SU-DHL-6 (cell line): ENCODE measurements at regions not wholly inside any gene's neighbourhood (a gene's known extent, or its start where the extent isn't known, plus 50 kb on each side); places are given as distances from the start of the nearest gene placed in this dataset.
A peak's percentile ranks its signal among the peaks of the same experiment; 100 is the strongest.

Experiments used
- H2AFZ ChIP-seq: fragments of 200-600 bp; sonication (generic); 2 replicates; pipeline ENCODE4 v1.6.1; 2014; ENCODE audit warnings: low read depth, mild to moderate bottlenecking, moderate library complexity, mixed read lengths, antibody characterized with exemption, low read length; ENCODE audit not compliant: severe bottlenecking
- H3F3A ChIP-seq: fragments of 200-600 bp; shearing (Covaris generic); 2 replicates; pipeline ENCODE4 v1.6.0; 2016; ENCODE audit warnings: antibody characterized with exemption, mild to moderate bottlenecking; ENCODE audit not compliant: insufficient read depth
- H3K27ac ChIP-seq: fragments of 200-600 bp; sonication (generic); 2 replicates; pipeline ENCODE4 v1.5.1; 2016; ENCODE audit warnings: low read depth, mild to moderate bottlenecking, low read length, moderate library complexity, mixed read lengths
- H3K27me3 ChIP-seq: fragments of 200-600 bp; sonication (generic), shearing (Covaris generic); 2 replicates; pipeline ENCODE4 v1.6.0; 2014; ENCODE audit warnings: mild to moderate bottlenecking, low read length
- H3K36me3 ChIP-seq: fragments of 200-600 bp; sonication (generic); 2 replicates; pipeline ENCODE4 v1.6.1; 2014; ENCODE audit warnings: mild to moderate bottlenecking, low read length, mixed read lengths
- H3K4me2 ChIP-seq: fragments of 300-600, 200-600 bp; shearing (Covaris generic), sonication (generic); 2 replicates; pipeline ENCODE4 v1.6.0; 2014; ENCODE audit warnings: low read length, low read depth, mild to moderate bottlenecking; ENCODE audit not compliant: poor library complexity, severe bottlenecking
- H3K4me3 ChIP-seq: fragments of 200-600 bp; sonication (generic); 2 replicates; pipeline ENCODE4 v1.5.1; 2014; ENCODE audit warnings: antibody characterized with exemption, low read length, mild to moderate bottlenecking, mixed read lengths; ENCODE audit not compliant: insufficient read depth, poor library complexity, severe bottlenecking
- H3K79me2 ChIP-seq: fragments of 200-600 bp; sonication (generic); 2 replicates; pipeline ENCODE4 v1.6.1; 2014; ENCODE audit warnings: mild to moderate bottlenecking, low read length, moderate library complexity; ENCODE audit not compliant: insufficient read depth
- H3K9ac ChIP-seq: fragments of 200-600 bp; sonication (generic); 2 replicates; pipeline ENCODE4 v1.7.0; 2014; ENCODE audit warnings: mild to moderate bottlenecking, low read length
- H3K9me2 ChIP-seq: fragments of 200-600 bp; sonication (generic); replicated peaks from 2 replicates; pipeline ENCODE4 v1.6.1; 2014; ENCODE audit warnings: low read length; ENCODE audit not compliant: insufficient read depth
- H3K9me3 ChIP-seq: fragments of 200-600 bp; sonication (generic); 2 replicates; pipeline ENCODE4 v1.6.1; 2014; ENCODE audit warnings: low read length, mixed read lengths; ENCODE audit not compliant: insufficient read depth
- H4K20me1 ChIP-seq: fragments of 200-600 bp; sonication (generic); 2 replicates; pipeline ENCODE4 v1.6.1; 2014; ENCODE audit warnings: low read depth, mild to moderate bottlenecking, antibody characterized with exemption, low read length, moderate library complexity, mixed read lengths
- EZH2phosphoT487 ChIP-seq: fragments of 200-600 bp; sonication (generic), shearing (Covaris generic); conservative IDR thresholded peaks from 2 replicates; pipeline ENCODE4 v1.6.1; 2018; ENCODE audit warnings: mild to moderate bottlenecking, antibody characterized with exemption, low read length, moderate library complexity, mixed read lengths
- TF ChIP-seq, protein P1 (sequence below): fragments of 200-600 bp; sonication (generic); IDR thresholded peaks from one replicate; pipeline ENCODE4 v1.5.1; 2017; ENCODE audit warnings: antibody characterized with exemption, mild to moderate bottlenecking, low read length, moderate library complexity; ENCODE audit not compliant: insufficient read depth, poor library complexity, severe bottlenecking

GRCh38 chr20:40738976-40739375 lies 49.9 kb upstream of the MAFB start:
- Histone ChIP-seq H2AFZ (no peak overlapping the region), H3K9me2 (no peaks in the 10 kb centered on the region), H3K36me3 (no peaks in the 10 kb centered on the region), H3K9me3 (no peaks in the 10 kb centered on the region), H3K9ac (no peak overlapping the region), H4K20me1 (no peaks in the 10 kb centered on the region), H3K4me2 (no peak overlapping the region), H3F3A (no peaks in the 10 kb centered on the region), H3K79me2 (no peaks in the 10 kb centered on the region), H3K27me3 (no peaks in the 10 kb centered on the region), H3K27ac (no peak overlapping the region), H3K4me3 (no peak overlapping the region)
- TF ChIP-seq, protein P1, sequence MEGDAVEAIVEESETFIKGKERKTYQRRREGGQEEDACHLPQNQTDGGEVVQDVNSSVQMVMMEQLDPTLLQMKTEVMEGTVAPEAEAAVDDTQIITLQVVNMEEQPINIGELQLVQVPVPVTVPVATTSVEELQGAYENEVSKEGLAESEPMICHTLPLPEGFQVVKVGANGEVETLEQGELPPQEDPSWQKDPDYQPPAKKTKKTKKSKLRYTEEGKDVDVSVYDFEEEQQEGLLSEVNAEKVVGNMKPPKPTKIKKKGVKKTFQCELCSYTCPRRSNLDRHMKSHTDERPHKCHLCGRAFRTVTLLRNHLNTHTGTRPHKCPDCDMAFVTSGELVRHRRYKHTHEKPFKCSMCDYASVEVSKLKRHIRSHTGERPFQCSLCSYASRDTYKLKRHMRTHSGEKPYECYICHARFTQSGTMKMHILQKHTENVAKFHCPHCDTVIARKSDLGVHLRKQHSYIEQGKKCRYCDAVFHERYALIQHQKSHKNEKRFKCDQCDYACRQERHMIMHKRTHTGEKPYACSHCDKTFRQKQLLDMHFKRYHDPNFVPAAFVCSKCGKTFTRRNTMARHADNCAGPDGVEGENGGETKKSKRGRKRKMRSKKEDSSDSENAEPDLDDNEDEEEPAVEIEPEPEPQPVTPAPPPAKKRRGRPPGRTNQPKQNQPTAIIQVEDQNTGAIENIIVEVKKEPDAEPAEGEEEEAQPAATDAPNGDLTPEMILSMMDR = no peak
- TF ChIP-seq EZH2phosphoT487 = no peak

GRCh38 chr20:40739841-40740240 lies 50.8 kb upstream of the MAFB start:
- Histone ChIP-seq H3K36me3 (no peaks in the 10 kb centered on the region), H3K27ac (no peak overlapping the region), H4K20me1 (no peaks in the 10 kb centered on the region), H3K79me2 (no peaks in the 10 kb centered on the region), H2AFZ (no peak overlapping the region), H3F3A (no peaks in the 10 kb centered on the region), H3K27me3 (no peaks in the 10 kb centered on the region), H3K4me3 (no peak overlapping the region), H3K4me2 (no peak overlapping the region), H3K9me2 (no peaks in the 10 kb centered on the region), H3K9me3 (no peaks in the 10 kb centered on the region), H3K9ac (no peak overlapping the region)
- no peak for TF ChIP-seq EZH2phosphoT487
- TF ChIP-seq, protein P1 = no peak

DNA sequence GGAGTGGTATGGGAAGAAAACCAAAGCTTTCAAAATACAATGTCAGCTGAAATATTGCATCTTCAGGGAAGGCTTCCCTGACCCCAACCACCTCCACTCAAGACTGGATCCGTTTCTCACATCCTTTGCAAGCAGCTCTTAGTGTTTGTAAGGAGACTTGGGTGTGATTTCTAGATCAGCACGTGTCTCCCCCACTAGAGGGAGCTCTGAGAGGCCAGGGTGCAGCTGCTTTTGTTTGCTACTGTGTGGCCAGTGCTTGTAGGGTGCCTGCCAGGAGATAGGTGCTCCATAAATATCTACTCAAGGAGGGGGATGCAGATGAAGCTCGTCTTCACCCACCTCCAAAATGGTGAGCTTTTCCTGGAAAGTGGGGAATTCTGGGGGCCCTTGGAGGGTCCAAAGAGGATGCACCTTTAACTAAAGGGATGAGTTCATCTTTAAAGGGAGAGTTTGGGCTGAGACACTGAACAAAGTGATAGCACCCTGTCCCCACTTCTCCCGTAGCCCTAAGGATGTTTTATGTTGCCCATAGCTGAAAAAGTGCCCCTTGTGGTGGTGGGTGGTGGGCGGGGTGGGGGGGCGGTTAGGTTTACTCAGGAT lies 52.6 kb upstream of the MAFB start:
- no peaks in the 10 kb centered on the region for H3K27me3 ChIP-seq
- no peaks in the 10 kb centered on the region for H3K79me2 ChIP-seq
- no peak overlapping the region for H3K4me2 ChIP-seq
- no peak overlapping the region for H3K27ac ChIP-seq
- no peaks in the 10 kb centered on the region for H3K36me3 ChIP-seq
- H3F3A ChIP-seq = no peaks in the 10 kb centered on the region
- no peak overlapping the region for H3K4me3 ChIP-seq
- no peaks in the 10 kb centered on the region for H3K9me3 ChIP-seq
- H2AFZ ChIP-seq = no peak overlapping the region
- H3K9me2 ChIP-seq = no peaks in the 10 kb centered on the region
- H4K20me1 ChIP-seq = no peaks in the 10 kb centered on the region
- no peak overlapping the region for H3K9ac ChIP-seq
- TF ChIP-seq, protein P1 = peak; percentile 60
- TF ChIP-seq EZH2phosphoT487 = no peak
